Panc1 (cell line): ENCODE measurements at regions not wholly inside any gene's neighbourhood (a gene's known extent, or its start where the extent isn't known, plus 50 kb on each side); places are given as distances from the start of the nearest gene placed in this dataset.
"Not testable (repeated sequence)": the region's sequence is repeated elsewhere in the genome, so short reads cannot be mapped to it uniquely, and the experiment has no call there.

ENCODE experiments used
- ATAC-seq: fragments of 200-7000 bp; cut with Tn5 transposase; 2 replicates; pipeline ENCODE4 v1.9.1; 2020; ENCODE audit warnings: mild to moderate bottlenecking, moderate library complexity
- BruUV-seq: library from RNA; stranded (reverse); fragments of 400-500 nt; replicated peaks from 2 replicates; lab custom pipeline; 2021; lab: Mats Ljungman, UMichigan
- CTCF ChIA-PET: fragments of 300-600 bp; sonication (Branson Sonifier 250); formaldehyde crosslinking; loops from one replicate; lab custom pipeline; 2022; ENCODE audit warnings: antibody characterized with exemption; lab: Charles Lee
- POLR2A ChIA-PET: fragments of 300-600 bp; sonication (Branson Sonifier 250); formaldehyde crosslinking; loops from one replicate; lab custom pipeline; 2022; ENCODE audit warnings: antibody characterized with exemption; lab: Charles Lee
- DNase-seq: peaks from one replicate; pipeline ENCODE4 v3.0.0-alpha.2; 2010; ENCODE audit warnings: low read depth, low spot score
- H3K27ac ChIP-seq: 2 replicates; pipeline ENCODE4 v1.5.1; 2011; ENCODE audit warnings: mild to moderate bottlenecking, low read length, inconsistent platforms
- H3K27me3 ChIP-seq: fragments of 200-500 bp; sonication (Bioruptor generic); 2 replicates; pipeline ENCODE4 v1.6.0; 2014; ENCODE audit warnings: low read length, inconsistent platforms; ENCODE audit not compliant: control insufficient read depth, insufficient read depth
- H3K36me3 ChIP-seq: fragments of 200-500 bp; sonication (Bioruptor generic); 2 replicates; pipeline ENCODE4 v1.5.1; 2014; ENCODE audit warnings: inconsistent platforms, mild to moderate bottlenecking, low read length, moderate library complexity; ENCODE audit not compliant: control insufficient read depth, insufficient read depth
- H3K4me1 ChIP-seq: 2 replicates; pipeline ENCODE4 v1.5.1; 2011; ENCODE audit warnings: inconsistent platforms, mild to moderate bottlenecking, low read length, moderate library complexity; ENCODE audit not compliant: control insufficient read depth, insufficient read depth
- H3K4me3 ChIP-seq, 2 experiments: 2 replicates each; pipeline ENCODE4 v1.5.1; 2011 to 2012; ENCODE audit warnings: low read depth in 2 of 2, low read length in 2 of 2, mild to moderate bottlenecking in 2 of 2, inconsistent platforms in 1 of 2, moderate library complexity in 1 of 2
- H3K9me3 ChIP-seq: fragments of 200-500 bp; sonication (Bioruptor generic); 2 replicates; pipeline ENCODE4 v1.5.1; 2014; ENCODE audit warnings: low read depth, mild to moderate bottlenecking, inconsistent platforms, low read length, moderate library complexity; ENCODE audit not compliant: control insufficient read depth, insufficient read depth
- POLR2AphosphoS5 ChIP-seq: IDR thresholded peaks from 2 replicates; pipeline ENCODE4 v1.6.1; 2012; ENCODE audit warnings: mild to moderate bottlenecking, low read depth, low read length, moderate library complexity
- REST ChIP-seq, 2 experiments: IDR thresholded peaks; 2 replicates each; pipeline ENCODE4 v1.6.1; 2011 to 2012; ENCODE audit warnings: low read depth in 2 of 2, control low read depth in 1 of 2, low read length in 1 of 2, mild to moderate bottlenecking in 1 of 2, moderate library complexity in 1 of 2; ENCODE audit not compliant: insufficient read depth in 1 of 2
- SIN3A ChIP-seq: IDR thresholded peaks from 2 replicates; pipeline ENCODE4 v1.6.1; 2012; ENCODE audit warnings: low read depth, mild to moderate bottlenecking, low read length, moderate library complexity, borderline replicate concordance; ENCODE audit not compliant: insufficient read depth
- TCF7L2 ChIP-seq: IDR thresholded peaks from 2 replicates; pipeline ENCODE4 v1.6.1; 2011; ENCODE audit warnings: mild to moderate bottlenecking, low read depth, low read length, inconsistent platforms
- in situ Hi-C: cut with HindIII; loops from 2 replicates; pipeline ENCODE4 v1.10.0; 2016; ENCODE audit warnings: low sequenced_read_pairs, low pct_unique_long_range_greater_than_20kb
- intact Hi-C: fragments of 100-400 bp; cut with micrococcal nuclease; formaldehyde crosslinking; loops from one replicate; pipeline ENCODE4 v1.10.0; 2022; ENCODE audit not compliant: unreplicated experiment
- TF ChIP-seq, protein P1 (sequence below): fragments of 450-650 bp; IDR thresholded peaks from 2 replicates; pipeline ENCODE4 v1.5.1; 2017; ENCODE audit warnings: mild to moderate bottlenecking

GRCh38 chrX:77389891-77390290, 57.3 kb upstream of the FGF16 start:
- Histone ChIP-seq H3K27ac (no peak overlapping the region), H3K4me3 (no peak overlapping the region), H3K4me1 (no peaks in the 10 kb centered on the region), H3K9me3 (no peaks in the 10 kb centered on the region), H3K36me3 (no peaks in the 10 kb centered on the region), H3K27me3 (no peaks in the 10 kb centered on the region)
- ChIA-PET CTCF (no interaction called here), POLR2A (no interaction called here)
- in situ Hi-C loops (no loop called here), intact Hi-C loops (no loop called here)
- no peak for ATAC-seq
- TF ChIP-seq TCF7L2 (no peak), REST (IDR thresholded peaks at IDR 0.05; ENCODE audit: insufficient read depth in 1 of 2, low read depth in 2 of 2, low read length in 1 of 2) (no peak), SIN3A (no peak), POLR2AphosphoS5 (no peak)
- TF ChIP-seq, protein P1, sequence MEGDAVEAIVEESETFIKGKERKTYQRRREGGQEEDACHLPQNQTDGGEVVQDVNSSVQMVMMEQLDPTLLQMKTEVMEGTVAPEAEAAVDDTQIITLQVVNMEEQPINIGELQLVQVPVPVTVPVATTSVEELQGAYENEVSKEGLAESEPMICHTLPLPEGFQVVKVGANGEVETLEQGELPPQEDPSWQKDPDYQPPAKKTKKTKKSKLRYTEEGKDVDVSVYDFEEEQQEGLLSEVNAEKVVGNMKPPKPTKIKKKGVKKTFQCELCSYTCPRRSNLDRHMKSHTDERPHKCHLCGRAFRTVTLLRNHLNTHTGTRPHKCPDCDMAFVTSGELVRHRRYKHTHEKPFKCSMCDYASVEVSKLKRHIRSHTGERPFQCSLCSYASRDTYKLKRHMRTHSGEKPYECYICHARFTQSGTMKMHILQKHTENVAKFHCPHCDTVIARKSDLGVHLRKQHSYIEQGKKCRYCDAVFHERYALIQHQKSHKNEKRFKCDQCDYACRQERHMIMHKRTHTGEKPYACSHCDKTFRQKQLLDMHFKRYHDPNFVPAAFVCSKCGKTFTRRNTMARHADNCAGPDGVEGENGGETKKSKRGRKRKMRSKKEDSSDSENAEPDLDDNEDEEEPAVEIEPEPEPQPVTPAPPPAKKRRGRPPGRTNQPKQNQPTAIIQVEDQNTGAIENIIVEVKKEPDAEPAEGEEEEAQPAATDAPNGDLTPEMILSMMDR, result no peak
- DNase-seq, result no peak
- BruUV-seq, result no TSS peak

DNA sequence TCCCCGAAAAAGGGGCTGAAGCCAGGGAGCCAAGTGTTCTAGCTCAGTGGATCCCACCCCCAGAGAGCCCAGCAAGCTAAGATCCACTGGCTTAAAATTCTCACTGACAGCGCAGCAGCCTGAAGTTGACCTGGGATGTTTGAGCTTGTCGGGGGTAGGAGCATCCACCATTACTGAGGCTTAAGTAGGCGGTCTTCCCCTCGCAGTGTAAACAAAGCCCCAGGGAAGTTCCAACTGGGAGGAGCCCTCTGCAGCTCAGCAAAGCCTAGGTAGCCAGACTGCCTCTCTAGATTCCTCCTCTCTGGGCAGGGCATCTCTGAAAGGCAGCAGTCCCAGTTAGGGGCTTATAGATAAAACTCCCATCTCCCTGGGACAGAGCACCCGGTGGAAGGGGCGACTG, 56.8 kb upstream of the FGF16 start:
- intact Hi-C loops, ATAC-seq, H3K27ac ChIP-seq, BruUV-seq, CTCF ChIA-PET, H3K27me3 ChIP-seq, H3K9me3 ChIP-seq, H3K4me3 ChIP-seq, H3K36me3 ChIP-seq, in situ Hi-C loops, H3K4me1 ChIP-seq, POLR2A ChIA-PET, DNase-seq: not testable (repeated sequence)

- H3K4me1 ChIP-seq, result no peaks in the 10 kb centered on the region
- no peaks in the 10 kb centered on the region for H3K36me3 ChIP-seq
- TF ChIP-seq, protein P1, result no peak
- TF ChIP-seq SIN3A (no peak), TCF7L2 (no peak), REST (IDR thresholded peaks at IDR 0.05; ENCODE audit: insufficient read depth in 1 of 2, low read depth in 2 of 2, low read length in 1 of 2) (no peak), POLR2AphosphoS5 (no peak)
- no peak overlapping the region for H3K4me3 ChIP-seq
- no peak for ATAC-seq
- no peaks in the 10 kb centered on the region for H3K27me3 ChIP-seq
- in situ Hi-C loops (no loop called here), intact Hi-C loops (no loop called here)
- CTCF ChIA-PET, result no interaction called here
- H3K9me3 ChIP-seq, result no peaks in the 10 kb centered on the region
- no peak for DNase-seq
- POLR2A ChIA-PET, result no interaction called here
- H3K27ac ChIP-seq, result no peak overlapping the region
- no TSS peak for BruUV-seq
These were observed 50.4 kb upstream of the FGF16 start for GRCh38 chrX:77396781-77397180.
